GM12873 (cell line): ENCODE measurements at regions not wholly inside any gene's neighbourhood (a gene's known extent, or its start where the extent isn't known, plus 50 kb on each side); places are given as distances from the start of the nearest gene placed in this dataset.

Experiments
- TF ChIP-seq, protein P1 (sequence below): IDR thresholded peaks from 2 replicates; pipeline ENCODE4 v1.5.1; 2012; ENCODE audit warnings: low read depth, mild to moderate bottlenecking, moderate library complexity, low read length, control low read depth; ENCODE audit not compliant: insufficient read depth; ENCODE audit errors: missing control alignments

DNA sequence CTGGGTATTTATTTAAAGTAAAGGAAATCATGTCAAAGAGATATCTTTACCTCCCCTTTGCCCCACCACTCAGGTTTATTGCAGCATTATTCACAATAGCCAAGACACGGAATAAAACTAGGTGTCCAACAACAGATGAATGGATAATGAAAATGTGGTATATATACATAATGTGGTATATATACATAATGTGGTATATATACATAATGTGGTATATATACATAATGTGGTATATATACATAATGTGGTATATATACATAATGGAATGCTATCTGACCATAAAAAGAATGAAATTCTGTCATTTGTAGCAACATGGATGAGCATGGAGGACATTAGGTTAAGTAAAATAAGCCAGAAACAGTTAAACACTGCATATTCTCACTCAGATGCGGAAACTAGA, 262.6 kb upstream of the PLXNA2 start:
- TF ChIP-seq, protein P1, sequence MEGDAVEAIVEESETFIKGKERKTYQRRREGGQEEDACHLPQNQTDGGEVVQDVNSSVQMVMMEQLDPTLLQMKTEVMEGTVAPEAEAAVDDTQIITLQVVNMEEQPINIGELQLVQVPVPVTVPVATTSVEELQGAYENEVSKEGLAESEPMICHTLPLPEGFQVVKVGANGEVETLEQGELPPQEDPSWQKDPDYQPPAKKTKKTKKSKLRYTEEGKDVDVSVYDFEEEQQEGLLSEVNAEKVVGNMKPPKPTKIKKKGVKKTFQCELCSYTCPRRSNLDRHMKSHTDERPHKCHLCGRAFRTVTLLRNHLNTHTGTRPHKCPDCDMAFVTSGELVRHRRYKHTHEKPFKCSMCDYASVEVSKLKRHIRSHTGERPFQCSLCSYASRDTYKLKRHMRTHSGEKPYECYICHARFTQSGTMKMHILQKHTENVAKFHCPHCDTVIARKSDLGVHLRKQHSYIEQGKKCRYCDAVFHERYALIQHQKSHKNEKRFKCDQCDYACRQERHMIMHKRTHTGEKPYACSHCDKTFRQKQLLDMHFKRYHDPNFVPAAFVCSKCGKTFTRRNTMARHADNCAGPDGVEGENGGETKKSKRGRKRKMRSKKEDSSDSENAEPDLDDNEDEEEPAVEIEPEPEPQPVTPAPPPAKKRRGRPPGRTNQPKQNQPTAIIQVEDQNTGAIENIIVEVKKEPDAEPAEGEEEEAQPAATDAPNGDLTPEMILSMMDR = no peak

DNA sequence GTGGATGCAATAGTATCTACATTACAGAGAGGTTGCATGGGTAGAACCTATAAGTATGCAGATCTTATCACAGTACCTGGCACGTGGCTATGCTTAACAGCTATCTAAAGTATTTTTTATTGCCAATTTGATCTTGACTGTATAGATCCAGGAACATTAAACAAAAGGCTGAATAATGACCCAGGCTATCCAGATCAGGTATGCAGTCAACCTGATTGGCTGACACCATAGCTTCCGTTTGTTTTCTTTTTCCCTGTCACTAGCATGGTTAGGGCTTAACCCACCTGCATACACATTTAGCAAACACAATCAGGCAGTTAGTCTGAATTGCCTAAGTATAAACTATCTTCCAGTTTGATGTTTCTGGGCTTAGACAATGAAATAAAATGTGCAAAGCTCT, 264.9 kb upstream of the PLXNA2 start:
- TF ChIP-seq, protein P1 = no peak

DNA sequence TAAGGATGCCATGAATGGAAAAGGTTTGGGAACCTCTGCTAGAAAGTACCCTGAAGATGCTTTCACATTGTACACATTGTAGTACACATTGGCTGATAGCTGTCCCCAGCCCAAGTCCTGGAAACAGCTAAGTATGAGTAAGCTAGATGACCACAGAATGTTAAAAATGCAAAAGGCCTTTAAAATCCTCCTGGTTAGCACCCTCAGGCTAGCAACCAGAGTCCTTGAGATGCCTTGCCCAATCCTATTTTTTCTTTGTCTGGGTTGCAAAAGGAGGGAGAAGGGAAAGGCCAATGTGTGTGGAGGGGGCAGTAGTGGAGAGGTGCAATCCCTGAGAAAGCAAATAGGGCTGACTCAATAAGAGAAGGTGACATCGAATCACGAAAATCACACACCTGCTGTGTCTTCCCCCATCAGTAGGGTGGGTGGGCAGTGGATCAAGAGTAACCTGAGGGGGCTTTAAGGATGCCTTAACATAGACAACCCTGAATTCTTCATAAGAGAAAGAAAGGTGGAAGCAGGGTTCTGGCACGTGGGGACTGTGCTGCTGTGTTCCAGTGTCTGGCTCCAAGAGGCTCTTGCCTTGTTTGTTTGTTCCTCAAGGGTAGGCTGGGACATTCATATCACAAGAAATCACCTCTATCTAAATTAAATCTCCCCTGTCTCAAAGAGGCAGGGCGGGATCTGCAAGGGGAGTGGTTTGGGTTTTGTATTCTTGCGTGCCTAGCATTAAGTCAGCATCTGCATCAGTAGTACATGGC, 266.2 kb upstream of the PLXNA2 start:
- TF ChIP-seq, protein P1 = no peak

DNA sequence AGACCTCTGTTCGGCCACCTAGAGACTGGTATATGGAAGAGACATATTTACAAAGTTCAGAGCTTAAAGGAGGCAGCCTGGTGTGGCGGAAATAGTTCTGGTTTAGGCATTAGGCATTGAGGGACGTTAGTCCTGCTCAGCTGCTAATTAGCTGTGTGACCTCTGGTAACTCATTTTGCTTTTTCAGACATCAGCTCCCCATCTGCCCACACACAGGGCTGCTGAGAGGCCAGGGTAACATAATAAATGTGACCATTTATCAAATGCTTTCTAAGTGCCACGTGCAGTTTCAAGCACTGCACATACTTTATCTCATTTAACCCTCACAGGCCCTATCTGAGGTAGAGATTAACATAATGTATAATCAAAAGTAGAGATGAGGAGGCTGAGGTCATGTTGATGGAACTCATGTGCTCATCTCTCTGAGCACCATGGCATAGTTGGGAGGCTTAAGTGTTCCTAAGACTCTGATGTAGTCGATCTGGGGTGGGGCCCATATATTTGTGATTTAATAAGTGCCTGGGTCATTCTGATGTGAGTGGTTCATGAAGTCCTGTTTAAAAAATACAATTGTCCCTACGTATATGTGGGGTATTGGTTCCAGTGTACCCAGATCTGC, 267.2 kb upstream of the PLXNA2 start:
- TF ChIP-seq, protein P1 = no peak

DNA sequence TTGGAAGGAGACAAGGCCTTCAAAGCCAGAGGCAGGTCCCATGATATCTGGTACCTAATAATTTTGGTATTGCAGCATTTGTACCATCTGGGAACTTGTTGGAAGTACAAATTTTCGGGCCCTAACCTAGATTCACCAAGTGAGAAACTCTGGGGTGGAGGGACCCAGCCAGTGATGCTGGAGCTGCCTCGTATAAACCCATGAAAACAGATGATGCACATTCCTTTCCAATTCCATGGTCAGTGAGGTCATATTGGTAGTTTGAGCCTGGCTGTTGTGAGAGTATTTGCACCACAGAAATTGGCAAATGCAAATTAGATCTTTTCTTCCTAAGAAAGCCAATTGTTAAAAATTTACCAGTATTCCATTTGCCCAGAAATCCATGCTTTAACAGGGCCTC, 269.6 kb upstream of the PLXNA2 start:
- TF ChIP-seq, protein P1 = no peak

DNA sequence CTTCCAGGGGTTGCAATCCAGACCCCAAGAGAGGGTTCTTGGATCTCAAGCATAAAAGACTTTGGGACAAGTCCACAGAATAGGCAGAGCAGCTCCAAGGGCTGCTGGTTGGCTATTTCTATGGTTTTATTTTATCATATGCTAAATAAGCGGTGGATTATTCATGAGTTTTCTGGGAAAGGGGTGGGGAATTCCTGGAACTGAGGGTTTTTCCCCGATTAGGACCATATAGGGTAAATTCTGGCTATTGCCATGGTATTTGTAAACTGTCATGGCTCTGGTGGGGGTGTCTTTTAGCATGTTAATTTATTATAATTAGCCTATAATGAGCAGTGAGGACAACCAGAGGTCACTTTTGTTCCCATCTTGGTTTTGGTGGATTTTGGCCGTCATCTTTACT, 270.9 kb upstream of the PLXNA2 start:
- TF ChIP-seq, protein P1 = no peak

DNA sequence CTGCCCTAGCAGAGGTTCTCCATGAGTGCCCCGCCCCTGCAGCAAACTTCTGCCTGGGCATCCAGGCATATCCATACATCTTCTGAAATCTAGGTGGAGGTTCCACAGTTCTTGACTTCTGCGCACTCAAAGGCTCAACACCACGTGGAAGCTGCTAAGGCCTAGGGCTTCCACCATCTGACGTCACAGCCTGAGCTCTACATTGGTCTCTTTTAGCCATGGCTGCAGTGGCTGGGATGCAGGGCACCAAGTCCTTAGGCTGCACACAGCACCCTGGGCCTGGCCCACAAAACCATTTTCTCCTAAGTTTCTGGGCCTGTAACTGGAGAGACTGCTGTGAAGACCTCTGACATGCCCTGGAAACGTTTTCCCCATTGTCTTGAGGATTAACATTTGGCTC, 272.6 kb upstream of the PLXNA2 start:
- TF ChIP-seq, protein P1 = no peak
